Limb (tissue), 2 donors: ENCODE measurements at regions not wholly inside any gene's neighbourhood (a gene's known extent, or its start where the extent isn't known, plus 50 kb on each side); places are given as distances from the start of the nearest gene placed in this dataset.

Experiments
- DNase-seq, 2 donors: peaks; one replicate each; pipeline ENCODE4 v3.0.0-alpha.2; 2016; ENCODE audit errors: extremely low spot score in 2 of 2

DNA sequence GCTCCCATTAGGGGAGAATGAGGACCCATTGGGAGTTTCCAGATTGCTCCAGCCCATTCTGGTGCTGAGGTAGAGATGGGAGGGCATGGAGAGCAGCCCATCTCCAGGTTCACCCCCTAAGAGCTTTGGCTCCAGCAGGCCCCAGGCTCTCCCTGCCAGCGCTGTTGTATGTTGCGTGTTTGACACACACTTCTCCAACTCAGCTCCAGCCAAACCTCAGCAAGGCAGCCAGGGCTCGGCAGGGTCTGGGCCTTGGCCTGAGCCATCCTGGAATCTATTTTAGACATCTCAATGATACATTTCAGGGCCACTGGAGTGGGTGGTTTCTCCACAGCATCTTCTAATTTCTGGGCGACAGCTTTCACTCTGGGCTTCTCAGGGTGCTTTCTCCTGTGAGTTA, 117.0 kb downstream of the NAV1 start:
- no peak for DNase-seq

DNA sequence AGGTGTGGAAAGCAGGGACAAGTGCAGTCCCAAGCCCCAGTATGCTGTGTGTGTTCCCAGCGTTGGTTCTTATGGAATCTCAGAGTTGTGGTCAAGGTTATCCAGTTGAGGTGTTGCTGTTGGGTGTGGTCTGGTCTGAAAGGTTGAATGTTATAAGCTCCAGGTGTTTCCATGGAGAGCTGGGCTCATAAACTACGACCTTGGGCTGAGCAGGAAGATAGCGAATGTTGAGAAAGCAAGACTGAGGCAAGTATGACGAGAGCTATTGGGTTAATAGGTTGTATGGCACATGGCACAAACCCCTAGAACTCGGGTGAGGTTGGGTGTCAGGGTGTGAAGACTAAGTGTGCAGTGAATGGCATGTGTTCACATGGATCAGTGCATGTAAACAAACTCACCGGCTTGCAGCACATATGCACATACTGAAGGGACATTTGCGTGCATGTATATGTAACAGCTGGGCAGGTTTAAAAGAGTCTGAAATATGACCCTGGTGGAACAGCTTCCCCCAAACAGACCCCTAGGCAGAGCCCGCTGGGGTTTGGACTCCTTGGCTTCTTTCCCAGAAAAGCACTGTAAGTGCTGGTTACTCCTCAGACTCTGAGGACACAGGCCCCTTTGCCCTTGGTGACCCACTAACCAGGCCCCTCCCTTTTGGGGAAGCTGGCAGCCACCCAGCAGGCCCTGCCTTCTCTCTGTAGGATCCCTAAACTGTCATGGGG, 117.5 kb downstream of the NAV1 start:
- peak; percentile 87 to 88 for DNase-seq

DNA sequence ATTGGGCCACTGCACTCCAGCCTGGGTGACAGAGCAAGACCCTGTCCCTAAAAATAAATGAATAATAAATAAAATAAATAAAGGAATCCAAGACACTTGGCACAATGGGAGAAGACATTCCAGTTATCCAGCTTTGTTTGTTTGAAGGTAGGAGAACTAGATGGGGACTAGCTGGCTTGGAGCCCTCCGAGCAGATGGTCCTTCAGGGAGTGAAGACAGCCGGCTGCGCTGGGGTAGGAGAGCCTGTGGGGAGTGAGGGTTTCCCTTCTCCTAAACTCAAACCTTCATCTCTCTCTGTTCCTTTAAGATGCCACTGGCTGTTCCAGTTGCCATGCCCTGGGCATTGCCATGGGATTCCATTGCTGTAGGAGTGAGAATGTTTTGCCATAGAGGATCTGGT, 120.6 kb downstream of the NAV1 start:
- DNase-seq = no peak

- no peak for DNase-seq
Observed at GRCh38 chr1:201660931-201661822, 122.2 kb downstream of the NAV1 start.

DNA sequence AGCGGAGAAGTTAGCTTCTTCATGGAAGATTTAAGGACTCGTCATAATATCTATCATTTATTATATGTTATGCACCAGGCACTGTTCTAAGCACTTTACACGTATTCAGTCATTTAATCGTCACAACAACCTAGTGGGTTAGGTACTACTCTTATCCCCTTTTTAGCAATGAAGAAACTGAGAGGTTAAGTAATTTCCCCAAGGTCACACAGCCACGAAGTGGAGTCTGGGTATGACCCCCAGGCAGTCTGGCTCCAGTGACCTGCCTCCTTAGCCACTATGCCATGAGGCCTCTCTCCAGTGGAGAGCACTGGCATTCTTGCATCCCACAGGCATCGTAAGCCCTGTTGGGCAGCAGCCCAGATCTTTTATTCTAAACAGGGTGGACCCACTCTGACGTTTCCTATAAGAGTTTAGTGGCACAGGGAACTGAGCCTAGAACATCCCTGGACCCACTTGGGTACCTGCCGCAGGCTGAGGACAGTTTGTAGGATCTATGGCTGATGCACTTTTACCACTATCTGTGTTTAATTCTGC, 123.0 kb downstream of the NAV1 start:
- no peak for DNase-seq

- DNase-seq = no peak
Observed at GRCh38 chr1:201662646-201663045, 123.7 kb downstream of the NAV1 start.

DNA sequence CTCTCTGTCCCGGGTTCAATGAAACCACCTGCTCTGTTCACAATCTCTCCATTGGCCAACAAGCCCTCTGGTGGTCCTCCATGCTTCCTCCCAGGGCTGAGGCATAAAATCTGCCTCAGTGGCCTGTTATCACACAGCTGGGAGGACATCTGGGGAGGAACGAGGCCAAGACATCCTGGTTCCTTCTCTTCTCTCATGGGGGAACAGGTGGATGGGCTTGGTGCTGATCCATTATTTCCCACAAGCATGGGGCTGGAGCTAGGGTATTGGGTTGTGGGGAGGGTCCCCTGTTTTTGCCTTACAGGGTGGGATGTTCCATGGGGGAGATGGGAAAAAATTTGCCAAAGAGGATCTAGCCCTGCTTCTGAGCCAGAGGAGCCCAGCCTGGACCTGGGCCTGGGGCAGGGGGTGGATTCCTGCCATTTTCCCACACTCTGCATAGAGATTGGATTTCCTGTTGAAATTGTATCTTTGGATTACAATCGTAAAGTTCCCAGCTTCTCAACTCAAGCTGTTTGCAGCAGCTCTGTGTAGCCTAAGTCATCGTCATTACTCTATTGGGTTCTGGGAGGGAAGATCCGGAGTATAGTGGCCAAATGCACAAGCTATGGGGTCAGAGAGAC, 124.7 kb downstream of the NAV1 start:
- DNase-seq = no peak

DNA sequence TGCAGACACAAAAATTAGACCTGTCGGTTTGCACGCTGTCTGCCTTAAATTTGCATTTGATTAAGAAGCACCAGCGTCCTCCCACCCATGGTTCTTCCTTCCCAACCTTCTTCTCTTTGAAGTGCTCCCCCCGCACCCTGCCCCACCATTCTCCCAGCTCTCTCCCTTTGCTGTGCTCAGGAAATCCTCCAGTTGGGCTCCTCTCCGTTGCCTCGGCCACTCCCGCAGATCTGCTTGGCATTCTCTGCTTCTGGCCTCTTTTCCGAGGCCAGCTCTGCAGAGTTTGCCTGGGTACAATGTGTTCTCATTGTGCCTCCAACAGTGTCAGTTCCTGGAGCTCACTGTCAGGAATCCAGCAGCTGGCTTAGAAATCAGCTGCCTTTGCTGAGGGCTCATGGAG, 126.1 kb downstream of the NAV1 start:
- no peak for DNase-seq

DNA sequence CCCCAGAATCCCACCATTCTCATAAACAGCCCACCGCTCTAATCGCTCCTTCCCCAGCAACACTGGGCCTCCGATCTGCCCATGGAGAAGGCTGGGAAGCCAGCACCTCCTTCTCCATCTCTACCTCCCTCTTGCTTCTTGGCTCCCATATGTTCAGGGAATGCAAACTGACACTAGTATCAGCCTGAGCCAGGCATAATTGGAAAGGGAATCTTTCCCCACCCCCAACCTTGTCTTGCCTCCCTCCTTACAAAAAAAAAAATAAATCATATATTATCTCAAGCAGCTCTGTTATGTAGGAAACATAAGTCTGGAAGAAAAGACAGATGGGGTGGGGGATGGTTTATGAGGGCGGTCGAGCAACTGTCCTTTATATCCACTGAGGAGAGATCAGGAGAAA, 127.2 kb downstream of the NAV1 start:
- DNase-seq = no peak

GRCh38 chr1:201666645-201667044, 127.7 kb downstream of the NAV1 start:
- no peak for DNase-seq

GRCh38 chr1:201667479-201667878, 128.6 kb downstream of the NAV1 start:
- DNase-seq = no peak

DNA sequence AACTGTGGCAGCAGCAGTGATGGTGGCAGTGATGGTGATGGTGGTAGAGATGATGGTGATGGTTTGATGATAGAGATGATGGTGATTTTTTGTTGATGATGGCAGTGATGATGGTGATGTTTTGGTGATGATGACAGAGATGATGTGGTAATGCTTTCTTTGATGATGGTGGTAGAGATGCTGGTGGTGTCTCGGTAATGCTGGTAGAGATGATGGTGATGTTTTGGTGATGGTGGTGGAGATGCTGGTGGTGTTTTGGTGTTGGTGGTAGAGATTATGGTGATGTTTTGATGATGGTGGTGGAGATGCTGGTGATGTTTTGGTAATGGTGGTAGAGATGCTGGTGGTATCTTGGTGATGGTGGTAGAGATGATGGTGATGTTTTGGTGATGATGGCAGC, 131.6 kb downstream of the NAV1 start:
- DNase-seq = no peak

DNA sequence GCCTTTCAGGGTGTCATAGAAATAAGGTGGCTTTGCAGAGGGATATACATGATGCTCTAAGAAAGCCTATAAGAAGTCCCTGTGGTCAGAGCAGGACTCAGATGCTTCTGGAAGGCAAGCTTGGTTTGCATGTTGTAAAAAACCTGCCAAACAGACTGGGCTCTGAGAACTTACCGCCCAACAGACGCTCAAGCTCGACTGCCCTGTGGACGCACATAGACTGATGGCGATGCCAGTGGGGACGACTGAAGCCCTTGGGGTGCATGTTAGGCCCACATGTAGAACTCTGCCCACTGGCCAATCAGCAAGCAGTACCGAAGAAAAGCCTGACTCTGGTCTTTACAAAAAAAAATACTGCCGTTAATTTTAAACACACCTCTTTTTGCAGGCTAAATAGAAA, 133.8 kb downstream of the NAV1 start:
- DNase-seq = no peak

GRCh38 chr1:201673093-201673492, 134.2 kb downstream of the NAV1 start:
- DNase-seq = peak in 1 of 2 donors; percentile 43

GRCh38 chr1:201673915-201674314, 135.0 kb downstream of the NAV1 start:
- peak in 1 of 2 donors; percentile 49 for DNase-seq

- no peak for DNase-seq
Observed at GRCh38 chr1:201675143-201675542, 136.2 kb downstream of the NAV1 start.

DNA sequence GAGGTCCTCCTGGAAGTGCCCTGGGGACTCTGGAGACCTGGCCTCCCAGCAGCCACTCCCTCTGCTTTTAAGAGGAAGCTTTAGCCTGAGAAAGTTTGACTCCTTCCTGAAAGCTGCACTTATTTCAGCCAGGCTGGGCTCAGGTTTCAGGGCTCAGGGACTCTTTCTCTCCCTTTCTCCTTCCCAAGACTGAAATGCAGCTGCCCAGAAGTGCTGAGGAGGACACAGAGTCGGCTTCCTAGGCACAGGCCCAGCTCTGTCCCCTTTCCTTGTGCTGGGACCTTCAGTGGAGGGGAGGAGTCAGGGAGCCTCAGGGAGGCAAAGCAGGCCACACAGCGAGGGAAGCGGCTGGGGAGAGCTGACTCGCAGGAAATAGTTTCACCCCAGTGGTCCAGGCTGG, 137.3 kb downstream of the NAV1 start:
- peak; percentile 48 to 51 for DNase-seq

DNA sequence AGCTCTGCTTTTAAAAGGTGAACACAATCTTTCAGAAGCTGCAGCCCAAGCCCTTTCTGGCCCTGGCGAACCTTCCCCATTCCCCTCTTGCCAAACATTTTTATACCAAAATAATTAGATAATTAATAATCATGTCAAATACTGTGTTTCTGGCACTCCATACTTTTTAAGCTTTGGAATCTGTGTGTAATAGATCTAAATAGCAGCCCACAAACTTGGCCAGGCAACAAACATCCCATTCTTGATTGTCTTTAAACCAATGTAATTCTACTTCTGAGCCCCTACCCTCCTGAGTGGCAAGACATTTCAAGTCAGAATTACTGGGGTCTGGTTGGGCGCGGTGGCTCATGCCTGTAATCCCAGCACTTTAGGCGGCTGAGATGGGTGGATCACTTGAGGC, 137.7 kb downstream of the NAV1 start:
- no peak for DNase-seq

DNA sequence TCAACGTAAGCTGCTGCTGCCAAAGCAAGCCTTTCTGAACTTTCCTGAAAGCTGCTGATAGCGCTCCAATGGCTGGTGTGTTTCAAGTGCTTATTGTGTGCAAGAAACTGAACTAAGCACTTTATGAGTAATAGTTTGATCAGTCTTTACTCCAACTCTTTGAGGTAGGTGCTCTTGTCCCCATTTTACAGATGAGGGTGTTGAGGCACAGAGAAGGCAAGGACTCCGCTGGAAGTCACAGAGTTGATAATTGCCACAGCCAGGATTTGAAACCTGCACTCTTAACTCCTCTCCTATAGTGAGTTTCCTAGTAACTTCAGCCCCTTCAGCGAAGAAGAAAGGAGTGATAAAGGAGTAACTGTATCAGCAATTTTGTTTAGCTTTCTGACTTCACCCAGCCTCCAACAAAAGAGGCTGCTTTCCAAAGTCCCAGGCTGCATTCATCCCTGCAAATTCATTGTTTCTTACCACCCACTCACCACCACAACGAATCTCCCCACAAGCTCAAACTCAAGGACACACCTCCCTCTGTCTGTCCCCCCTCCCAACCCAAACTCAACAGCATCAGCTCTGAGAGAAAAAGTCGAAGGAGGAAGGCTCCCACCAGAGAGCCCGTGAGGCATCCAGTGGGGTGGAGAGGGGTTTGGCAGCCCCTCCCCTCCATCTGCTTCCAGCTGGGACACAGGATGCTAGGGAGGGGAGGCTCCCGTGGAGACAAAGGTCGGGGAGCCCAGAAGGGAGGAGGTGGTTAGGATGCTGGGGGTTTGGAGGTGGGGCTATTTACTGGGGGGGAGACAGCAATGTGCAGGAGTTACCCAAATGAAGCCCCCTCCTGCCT, 139.6 kb downstream of the NAV1 start:
- no peak for DNase-seq

DNA sequence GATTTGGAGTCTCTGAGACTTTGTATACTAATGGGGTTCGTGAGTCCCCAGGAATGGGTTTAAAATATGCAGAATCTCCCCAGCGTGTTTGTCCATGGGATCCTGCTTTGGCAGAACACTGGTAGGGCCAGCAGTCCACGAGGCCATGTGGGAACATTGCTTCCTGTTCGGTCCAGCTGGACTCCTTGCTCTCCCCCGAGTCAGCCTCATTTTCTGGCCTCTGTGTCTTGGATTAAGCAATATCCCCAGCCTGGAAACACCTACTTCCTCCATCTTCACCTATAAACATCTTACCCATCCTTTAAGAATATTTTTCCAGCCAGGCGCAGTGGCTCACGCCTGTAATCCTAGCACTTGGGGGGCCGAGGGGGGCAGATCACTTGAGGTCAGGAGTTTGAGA, 142.4 kb downstream of the NAV1 start:
- DNase-seq = no peak

GRCh38 chr1:201682964-201683363, 144.0 kb downstream of the NAV1 start:
- DNase-seq = no peak
